ENCODE measurements at regions not wholly inside any gene's neighbourhood (a gene's known extent, or its start where the extent isn't known, plus 50 kb on each side); places are given as distances from the start of the nearest gene placed in this dataset.

GRCh38 chr9:85216601-85217000 is 525.2 kb downstream of the AGTPBP1 start:
- Histone ChIP-seq H3K27me3 (no peaks in the 10 kb centered on the region), H3K4me3 (no peak overlapping the region), H3K4me1 (peaks cover 0 to 16% (median 5%) of the 10 kb centered on the region in 4 donors), H3K9me3 (no peaks in the 10 kb centered on the region), H3K27ac (no peak overlapping the region), H3K36me3 (no peaks in the 10 kb centered on the region)
- intact Hi-C loops (cut with DNase I; ENCODE audit: low total_unique reads) = no loop called here
- DNase-seq = no peak
- no peak for TF ChIP-seq CTCF (IDR thresholded peaks at IDR 0.05)

GRCh38 chr9:85215961-85216360 is 525.8 kb downstream of the AGTPBP1 start:
- no peaks in the 10 kb centered on the region for H3K27me3 ChIP-seq
- peaks cover 0 to 16% (median 5%) of the 10 kb centered on the region in 4 donors for H3K4me1 ChIP-seq
- no peaks in the 10 kb centered on the region for H3K36me3 ChIP-seq
- no peaks in the 10 kb centered on the region for H3K9me3 ChIP-seq
- no peak overlapping the region for H3K27ac ChIP-seq
- no peak for DNase-seq
- no peak overlapping the region for H3K4me3 ChIP-seq
- TF ChIP-seq CTCF (IDR thresholded peaks at IDR 0.05) = no peak
- intact Hi-C loops (cut with DNase I; ENCODE audit: low total_unique reads) = no loop called here

GRCh38 chr9:85215416-85215815 is 526.3 kb downstream of the AGTPBP1 start:
- H3K27me3 ChIP-seq = no peaks in the 10 kb centered on the region
- DNase-seq = no peak
- no peaks in the 10 kb centered on the region for H3K9me3 ChIP-seq
- intact Hi-C loops (cut with DNase I; ENCODE audit: low total_unique reads) = no loop called here
- no peak overlapping the region for H3K27ac ChIP-seq
- H3K4me3 ChIP-seq = no peak overlapping the region
- no peak for TF ChIP-seq CTCF (IDR thresholded peaks at IDR 0.05)
- no peaks in the 10 kb centered on the region for H3K36me3 ChIP-seq
- peaks cover 0 to 16% (median 5%) of the 10 kb centered on the region in 4 donors for H3K4me1 ChIP-seq

- H3K36me3 ChIP-seq = no peaks in the 10 kb centered on the region
- no peaks in the 10 kb centered on the region for H3K27me3 ChIP-seq
- intact Hi-C loops (cut with DNase I; ENCODE audit: low total_unique reads) = no loop called here
- H3K4me3 ChIP-seq = no peak overlapping the region
- TF ChIP-seq CTCF (IDR thresholded peaks at IDR 0.05) = no peak
- peaks cover 0 to 16% (median 5%) of the 10 kb centered on the region in 4 donors for H3K4me1 ChIP-seq
- DNase-seq = no peak
- H3K9me3 ChIP-seq = no peaks in the 10 kb centered on the region
- H3K27ac ChIP-seq = no peak overlapping the region
Observed at GRCh38 chr9:85213650-85214607, 527.8 kb downstream of the AGTPBP1 start.

- Histone ChIP-seq H3K36me3 (no peaks in the 10 kb centered on the region), H3K27me3 (no peaks in the 10 kb centered on the region), H3K27ac (no peak overlapping the region), H3K9me3 (no peaks in the 10 kb centered on the region), H3K4me1 (peaks cover 0 to 16% (median 5%) of the 10 kb centered on the region in 4 donors), H3K4me3 (no peak overlapping the region)
- intact Hi-C loops (cut with DNase I; ENCODE audit: low total_unique reads) = no loop called here
- no peak for TF ChIP-seq CTCF (IDR thresholded peaks at IDR 0.05)
- no peak for DNase-seq
Observed at GRCh38 chr9:85212887-85213286, 528.9 kb downstream of the AGTPBP1 start.
